ENCODE measurements at regions not wholly inside any gene's neighbourhood (a gene's known extent, or its start where the extent isn't known, plus 50 kb on each side); places are given as distances from the start of the nearest gene placed in this dataset.
A peak's percentile ranks its signal among the peaks of the same experiment; 100 is the strongest.

GRCh38 chr5:61842840-61843239, 463.2 kb upstream of the KIF2A start:
- DNase-seq = no peak

GRCh38 chr5:61850696-61851095, 455.3 kb upstream of the KIF2A start:
- DNase-seq = no peak

GRCh38 chr5:61854531-61854930, 451.5 kb upstream of the KIF2A start:
- peak; percentile 75 for DNase-seq

- no peak for DNase-seq
These were observed 445.0 kb upstream of the KIF2A start for GRCh38 chr5:61860978-61861377.

- DNase-seq = peak; percentile 73
These were observed 439.1 kb upstream of the KIF2A start for GRCh38 chr5:61866930-61867329.

- DNase-seq = no peak
These were observed 436.7 kb upstream of the KIF2A start for GRCh38 chr5:61869333-61869732.

- no peak for DNase-seq
These were observed 427.5 kb upstream of the KIF2A start for GRCh38 chr5:61878471-61878870.

GRCh38 chr5:61881821-61882487, 424.1 kb upstream of the KIF2A start:
- no peak for DNase-seq

GRCh38 chr5:61882901-61883500, 423.0 kb upstream of the KIF2A start:
- DNase-seq = no peak

GRCh38 chr5:61884252-61884855, 421.7 kb upstream of the KIF2A start:
- no peak for DNase-seq

- DNase-seq = no peak
These were observed 419.8 kb upstream of the KIF2A start for GRCh38 chr5:61886214-61886613.

GRCh38 chr5:61887271-61887670, 418.7 kb upstream of the KIF2A start:
- no peak for DNase-seq

- DNase-seq = no peak
These were observed 412.0 kb upstream of the KIF2A start for GRCh38 chr5:61894046-61894445.

GRCh38 chr5:61896811-61897210, 409.2 kb upstream of the KIF2A start:
- DNase-seq = no peak

- DNase-seq = no peak
These were observed 408.8 kb upstream of the KIF2A start for GRCh38 chr5:61897251-61897650.

GRCh38 chr5:61901997-61902396, 404.0 kb upstream of the KIF2A start:
- DNase-seq = no peak

GRCh38 chr5:61904730-61905129, 401.3 kb upstream of the KIF2A start:
- no peak for DNase-seq

- DNase-seq = no peak
These were observed 400.4 kb upstream of the KIF2A start for GRCh38 chr5:61905613-61906012.

- no peak for DNase-seq
These were observed 399.2 kb upstream of the KIF2A start for GRCh38 chr5:61906820-61907219.

- no peak for DNase-seq
These were observed 398.0 kb upstream of the KIF2A start for GRCh38 chr5:61907995-61908394.

GRCh38 chr5:61910771-61911170, 395.2 kb upstream of the KIF2A start:
- DNase-seq = no peak

GRCh38 chr5:61912559-61912958, 393.4 kb upstream of the KIF2A start:
- no peak for DNase-seq

GRCh38 chr5:61915646-61916045, 390.4 kb upstream of the KIF2A start:
- no peak for DNase-seq

All from hematopoietic multipotent progenitor cell treated with erythropoietin and hydrocortisone succinate and interleukin-3 and kit ligand, for 6 days (in vitro differentiated cells).